GM23248 (cell line): ENCODE measurements at regions not wholly inside any gene's neighbourhood (a gene's known extent, or its start where the extent isn't known, plus 50 kb on each side); places are given as distances from the start of the nearest gene placed in this dataset.

ENCODE experiments used
- EZH2 ChIP-seq: fragments of 200-600 bp; sonication (generic); IDR thresholded peaks from 2 replicates; pipeline ENCODE4 v1.6.1; 2018; ENCODE audit warnings: antibody characterized with exemption, mild to moderate bottlenecking; ENCODE audit not compliant: insufficient read depth, poor library complexity, severe bottlenecking
- EZH2phosphoT487 ChIP-seq: fragments of 200-600 bp; sonication (generic); IDR thresholded peaks from 2 replicates; pipeline ENCODE4 v1.6.1; 2018; ENCODE audit warnings: antibody characterized with exemption, moderate library complexity, mild to moderate bottlenecking, low read depth; ENCODE audit not compliant: insufficient read depth

DNA sequence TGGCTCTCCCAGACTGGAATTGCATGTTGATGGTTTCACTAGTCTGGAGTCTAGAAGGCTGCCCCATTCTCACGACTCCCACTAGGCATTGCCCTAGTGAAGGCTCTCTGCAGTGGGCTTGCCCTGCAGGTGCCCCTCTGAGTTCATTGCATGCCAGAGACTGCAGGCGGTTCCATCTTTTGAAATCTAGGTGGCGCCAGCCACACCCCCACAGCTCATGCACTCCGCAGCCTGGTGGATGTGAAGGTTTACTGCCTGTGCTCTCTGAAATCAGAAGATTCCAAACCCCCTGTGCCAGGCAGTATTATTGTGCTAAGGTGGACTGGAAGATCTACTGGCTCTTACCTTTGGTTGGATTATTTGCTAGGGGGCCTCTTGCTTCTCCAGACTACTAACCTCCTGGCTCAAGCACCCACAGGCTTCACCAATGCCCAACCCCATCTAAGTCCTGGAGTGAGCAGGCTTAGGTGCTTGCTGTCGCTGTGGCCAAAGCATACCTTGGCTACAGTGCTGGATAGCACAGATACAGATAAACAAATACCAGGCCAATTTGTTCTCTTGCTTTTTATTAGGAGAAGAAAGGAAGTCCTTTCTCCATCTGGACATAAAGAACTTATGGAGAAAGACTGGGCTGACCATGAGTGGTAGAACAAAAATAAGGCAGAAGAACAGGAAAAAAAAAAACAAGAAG is 83.5 kb upstream of the SIM2 start:
- TF ChIP-seq EZH2phosphoT487, result no peak
- no peak for TF ChIP-seq EZH2
